Activated CD4-positive, CD25-positive, alpha-beta regulatory T cell treated with anti-CD3 and anti-CD28 coated beads, Interleukin-2, amount 50 U/mL, for 16 hours (primary cell): ENCODE measurements at regions not wholly inside any gene's neighbourhood (a gene's known extent, or its start where the extent isn't known, plus 50 kb on each side); places are given as distances from the start of the nearest gene placed in this dataset.
A peak's percentile ranks its signal among the peaks of the same experiment; 100 is the strongest.
"Not testable (repeated sequence)": the region's sequence is repeated elsewhere in the genome, so short reads cannot be mapped to it uniquely, and the experiment has no call there.

Experiments
- DNase-seq: peaks from one replicate; pipeline ENCODE4 v3.0.0-alpha.2; 2020; ENCODE audit warnings: low read depth, low spot score

DNA sequence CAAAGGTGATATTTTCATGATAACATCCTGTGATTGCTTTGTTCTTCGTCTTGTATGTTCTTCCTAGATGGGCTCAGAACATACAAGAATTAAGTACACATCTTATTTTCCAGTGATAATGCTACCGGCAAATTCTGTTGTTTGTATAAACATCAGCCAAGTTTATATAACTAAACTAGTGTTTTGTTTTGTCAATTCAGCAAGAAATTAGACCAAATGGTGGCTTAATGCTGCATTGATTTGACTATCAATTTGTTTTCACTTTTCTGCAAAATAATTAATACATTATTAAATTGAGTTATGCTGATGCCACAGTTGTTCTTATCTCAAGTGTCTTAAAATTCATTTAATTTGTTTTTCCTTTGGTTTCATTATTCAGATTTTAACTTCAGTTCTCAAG, 177.7 kb downstream of the OR4F29 start:
- DNase-seq: not testable (repeated sequence)

DNA sequence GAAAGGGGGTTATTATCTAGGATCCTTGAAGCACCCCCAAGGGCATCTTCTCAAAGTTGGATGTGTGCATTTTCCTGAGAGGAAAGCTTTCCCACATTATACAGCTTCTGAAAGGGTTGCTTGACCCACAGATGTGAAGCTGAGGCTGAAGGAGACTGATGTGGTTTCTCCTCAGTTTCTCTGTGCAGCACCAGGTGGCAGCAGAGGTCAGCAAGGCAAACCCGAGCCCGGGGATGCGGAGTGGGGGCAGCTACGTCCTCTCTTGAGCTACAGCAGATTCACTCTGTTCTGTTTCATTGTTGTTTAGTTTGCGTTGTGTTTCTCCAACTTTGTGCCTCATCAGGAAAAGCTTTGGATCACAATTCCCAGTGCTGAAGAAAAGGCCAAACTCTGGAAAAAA, 183.7 kb downstream of the OR4F29 start:
- peak; percentile 39 for DNase-seq
